ENCODE measurements at regions not wholly inside any gene's neighbourhood (a gene's known extent, or its start where the extent isn't known, plus 50 kb on each side); places are given as distances from the start of the nearest gene placed in this dataset.
"Not testable (repeated sequence)": the region's sequence is repeated elsewhere in the genome, so short reads cannot be mapped to it uniquely, and the experiment has no call there.

DNA sequence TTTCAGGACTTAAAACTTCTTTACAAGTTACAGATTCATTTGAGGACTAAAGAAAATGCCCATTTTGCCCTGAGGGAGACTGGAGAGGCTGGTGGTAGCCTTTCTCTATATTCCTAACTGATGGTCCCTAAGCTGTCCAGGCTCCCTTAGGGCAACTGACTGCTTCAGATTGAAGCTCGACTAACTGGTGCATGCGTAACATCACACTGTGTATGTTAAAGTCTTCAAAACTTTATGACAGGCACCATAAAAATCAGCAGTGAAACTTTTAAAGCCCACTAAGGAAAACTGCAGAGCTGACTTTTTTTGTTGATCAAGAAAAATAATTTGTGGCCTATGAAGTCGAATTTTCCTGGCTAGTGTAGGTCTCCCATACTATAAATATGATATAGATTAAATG lies 233.0 kb upstream of the RPS23 start:
- Histone ChIP-seq H3K27me3 (ENCODE audit: insufficient read depth, low read length, poor library complexity, severe bottlenecking) (no peaks in the 10 kb centered on the region), H3K27ac (ENCODE audit: low read depth, low read length) (no peak overlapping the region), H3K4me3 (ENCODE audit: low read length) (no peak overlapping the region), H3K36me3 (ENCODE audit: insufficient read depth, low read length) (no peaks in the 10 kb centered on the region), H3K9me3 (ENCODE audit: low read length) (no peaks in the 10 kb centered on the region), H3K4me1 (ENCODE audit: insufficient read depth, low read length) (no peaks in the 10 kb centered on the region)
- DNase-seq, result no peak
- Mint-ChIP-seq H3K36me3 (peaks cover 0 to 7% (median 0%) of the 10 kb centered on the region in 3 donors), H3K27ac (no peak overlapping the region), H3K27me3 (peaks cover 3 to 5% of the 10 kb centered on the region in 2 donors), H3K4me1 (no peaks in the 10 kb centered on the region), H3K9me3 (peaks cover 4 to 15% (median 10%) of the 10 kb centered on the region in 5 donors), H3K4me3 (no peak overlapping the region)
- ChIA-PET CTCF (no interaction called here), POLR2A (no interaction called here)

GRCh38 chr5:82509762-82510161 lies 231.6 kb upstream of the RPS23 start:
- Mint-ChIP-seq H3K4me1 (no peaks in the 10 kb centered on the region), H3K4me3 (no peak overlapping the region), H3K27me3 (peaks cover 3 to 5% of the 10 kb centered on the region in 2 donors), H3K36me3 (peaks cover 0 to 7% (median 0%) of the 10 kb centered on the region in 3 donors), H3K9me3 (peaks cover 4 to 15% (median 10%) of the 10 kb centered on the region in 5 donors), H3K27ac (no peak overlapping the region)
- no peak overlapping the region for H3K27ac ChIP-seq (ENCODE audit: low read depth, low read length)
- POLR2A ChIA-PET, result no interaction called here
- no peak overlapping the region for H3K4me3 ChIP-seq (ENCODE audit: low read length)
- H3K9me3 ChIP-seq (ENCODE audit: low read length), result no peaks in the 10 kb centered on the region
- H3K27me3 ChIP-seq (ENCODE audit: insufficient read depth, low read length, poor library complexity, severe bottlenecking), result no peaks in the 10 kb centered on the region
- DNase-seq, result no peak
- H3K36me3 ChIP-seq (ENCODE audit: insufficient read depth, low read length), result no peaks in the 10 kb centered on the region
- H3K4me1 ChIP-seq (ENCODE audit: insufficient read depth, low read length), result no peaks in the 10 kb centered on the region
- CTCF ChIA-PET, result no interaction called here

DNA sequence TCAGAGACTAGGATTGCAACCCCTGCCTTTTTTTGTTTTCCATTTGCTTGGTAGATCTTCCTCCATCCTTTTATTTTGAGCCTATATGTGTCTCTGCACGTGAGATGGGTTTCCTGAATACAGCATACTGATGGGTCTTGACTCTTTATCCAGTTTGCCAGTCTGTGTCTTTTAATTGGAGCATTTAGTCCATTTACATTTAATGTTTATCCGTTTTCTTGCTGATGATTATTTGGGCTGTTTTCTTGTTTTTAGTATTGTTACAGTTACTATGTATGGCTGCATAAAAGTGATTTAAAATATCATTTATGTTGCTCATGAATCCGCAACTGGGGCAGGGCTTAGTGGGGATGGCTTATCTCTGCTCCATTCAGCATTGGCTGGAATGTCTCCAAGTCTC lies 228.2 kb upstream of the RPS23 start:
- H3K27me3 ChIP-seq (ENCODE audit: insufficient read depth, low read length, poor library complexity, severe bottlenecking); DNase-seq; H3K4me3 ChIP-seq (ENCODE audit: low read length); H3K27me3 Mint-ChIP-seq; H3K4me3 Mint-ChIP-seq; CTCF ChIA-PET; H3K36me3 Mint-ChIP-seq; H3K27ac ChIP-seq (ENCODE audit: low read depth, low read length); POLR2A ChIA-PET; H3K4me1 ChIP-seq (ENCODE audit: insufficient read depth, low read length); H3K9me3 ChIP-seq (ENCODE audit: low read length); H3K27ac Mint-ChIP-seq; H3K4me1 Mint-ChIP-seq; H3K36me3 ChIP-seq (ENCODE audit: insufficient read depth, low read length): not testable (repeated sequence)
- peaks cover 5 to 15% (median 10%) of the 10 kb centered on the region in 5 donors for H3K9me3 Mint-ChIP-seq

- ChIA-PET CTCF (no interaction called here), POLR2A (no interaction called here)
- H3K27ac ChIP-seq (ENCODE audit: low read depth, low read length), result no peak overlapping the region
- H3K4me3 ChIP-seq (ENCODE audit: low read length), result no peak overlapping the region
- no peaks in the 10 kb centered on the region for H3K36me3 ChIP-seq (ENCODE audit: insufficient read depth, low read length)
- no peaks in the 10 kb centered on the region for H3K4me1 ChIP-seq (ENCODE audit: insufficient read depth, low read length)
- Mint-ChIP-seq H3K9me3 (peaks cover 0 to 3% (median 0%) of the 10 kb centered on the region in 5 donors), H3K27ac (no peak overlapping the region), H3K4me1 (no peaks in the 10 kb centered on the region), H3K4me3 (no peak overlapping the region), H3K36me3 (no peaks in the 10 kb centered on the region), H3K27me3 (peaks cover 0 to 2% of the 10 kb centered on the region in 2 donors)
- H3K27me3 ChIP-seq (ENCODE audit: insufficient read depth, low read length, poor library complexity, severe bottlenecking), result no peaks in the 10 kb centered on the region
- DNase-seq, result no peak
- no peaks in the 10 kb centered on the region for H3K9me3 ChIP-seq (ENCODE audit: low read length)
These were observed 221.6 kb upstream of the RPS23 start for GRCh38 chr5:82499725-82500244.

DNA sequence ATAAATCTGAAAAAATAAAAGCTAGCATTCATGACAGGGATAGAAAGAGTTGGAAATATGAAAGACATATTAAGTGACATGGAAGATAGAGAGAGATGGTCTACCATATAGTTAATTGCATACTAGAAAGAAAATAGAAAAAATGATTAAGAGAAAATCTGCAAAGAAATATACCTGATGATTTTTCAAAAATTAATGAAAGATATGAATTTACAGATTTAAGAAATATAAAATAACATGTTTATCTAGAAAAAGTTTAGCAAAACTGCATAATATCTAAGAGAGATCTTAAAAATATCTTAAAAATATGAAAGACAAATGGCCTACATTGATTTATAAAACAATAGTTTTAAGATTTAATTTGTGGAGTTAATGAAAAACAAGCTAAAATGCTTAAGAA lies 219.1 kb upstream of the RPS23 start:
- Histone ChIP-seq H3K9me3 (ENCODE audit: low read length) (no peaks in the 10 kb centered on the region), H3K36me3 (ENCODE audit: insufficient read depth, low read length) (no peaks in the 10 kb centered on the region), H3K4me1 (ENCODE audit: insufficient read depth, low read length) (no peaks in the 10 kb centered on the region), H3K4me3 (ENCODE audit: low read length) (no peak overlapping the region), H3K27me3 (ENCODE audit: insufficient read depth, low read length, poor library complexity, severe bottlenecking) (no peaks in the 10 kb centered on the region), H3K27ac (ENCODE audit: low read depth, low read length) (no peak overlapping the region)
- Mint-ChIP-seq H3K9me3 (peaks cover 0 to 2% (median 0%) of the 10 kb centered on the region in 5 donors), H3K4me3 (no peak overlapping the region), H3K36me3 (no peaks in the 10 kb centered on the region), H3K27ac (no peak overlapping the region), H3K27me3 (peaks cover 2 to 4% of the 10 kb centered on the region in 2 donors), H3K4me1 (peaks cover 0 to 11% (median 8%) of the 10 kb centered on the region in 3 donors)
- ChIA-PET CTCF (interaction anchor here (0.8 kb wide), 1 partner anchor 8 kb away, joined by 3 read pairs; no protein-coding TSS in a partner anchor), POLR2A (no interaction called here)
- no peak for DNase-seq

GRCh38 chr5:82494942-82495341 lies 216.8 kb upstream of the RPS23 start:
- no peaks in the 10 kb centered on the region for H3K4me1 ChIP-seq (ENCODE audit: insufficient read depth, low read length)
- ChIA-PET POLR2A (no interaction called here), CTCF (interaction anchor here (1.2 to 1.5 kb wide), 2 partner anchors 137 to 142 kb away, joined by 3 to 4 read pairs; no protein-coding TSS in a partner anchor)
- no peaks in the 10 kb centered on the region for H3K9me3 ChIP-seq (ENCODE audit: low read length)
- H3K4me3 Mint-ChIP-seq, result no peak overlapping the region
- no peak for DNase-seq
- H3K36me3 ChIP-seq (ENCODE audit: insufficient read depth, low read length), result no peaks in the 10 kb centered on the region
- no peaks in the 10 kb centered on the region for H3K36me3 Mint-ChIP-seq
- H3K9me3 Mint-ChIP-seq, result no peaks in the 10 kb centered on the region
- no peak overlapping the region for H3K27ac ChIP-seq (ENCODE audit: low read depth, low read length)
- H3K27me3 ChIP-seq (ENCODE audit: insufficient read depth, low read length, poor library complexity, severe bottlenecking), result no peaks in the 10 kb centered on the region
- peaks cover 0 to 11% (median 8%) of the 10 kb centered on the region in 3 donors for H3K4me1 Mint-ChIP-seq
- no peak overlapping the region for H3K27ac Mint-ChIP-seq
- no peak overlapping the region for H3K4me3 ChIP-seq (ENCODE audit: low read length)
- peaks cover 2 to 4% of the 10 kb centered on the region in 2 donors for H3K27me3 Mint-ChIP-seq

- no peaks in the 10 kb centered on the region for H3K36me3 ChIP-seq (ENCODE audit: insufficient read depth, low read length)
- H3K4me1 Mint-ChIP-seq, result peaks cover 0 to 11% (median 8%) of the 10 kb centered on the region in 3 donors
- no peaks in the 10 kb centered on the region for H3K4me1 ChIP-seq (ENCODE audit: insufficient read depth, low read length)
- H3K27me3 ChIP-seq (ENCODE audit: insufficient read depth, low read length, poor library complexity, severe bottlenecking), result no peaks in the 10 kb centered on the region
- H3K36me3 Mint-ChIP-seq, result no peaks in the 10 kb centered on the region
- CTCF ChIA-PET, result no interaction called here
- DNase-seq, result no peak
- H3K4me3 Mint-ChIP-seq, result peak overlapping the region in 1 of 7 donors; percentile 50
- peak overlapping the region in 3 of 8 donors; percentile 4 to 88 (median 37) for H3K27ac Mint-ChIP-seq
- POLR2A ChIA-PET, result no interaction called here
- no peak overlapping the region for H3K4me3 ChIP-seq (ENCODE audit: low read length)
- no peak overlapping the region for H3K27ac ChIP-seq (ENCODE audit: low read depth, low read length)
- no peaks in the 10 kb centered on the region for H3K9me3 ChIP-seq (ENCODE audit: low read length)
- H3K27me3 Mint-ChIP-seq, result peaks cover 0 to 4% of the 10 kb centered on the region in 2 donors
- H3K9me3 Mint-ChIP-seq, result no peaks in the 10 kb centered on the region
These were observed 215.1 kb upstream of the RPS23 start for GRCh38 chr5:82493221-82493620.

- Histone ChIP-seq H3K9me3 (ENCODE audit: low read length) (no peaks in the 10 kb centered on the region), H3K27ac (ENCODE audit: low read depth, low read length) (no peak overlapping the region), H3K4me3 (ENCODE audit: low read length) (no peak overlapping the region), H3K27me3 (ENCODE audit: insufficient read depth, low read length, poor library complexity, severe bottlenecking) (no peaks in the 10 kb centered on the region), H3K4me1 (ENCODE audit: insufficient read depth, low read length) (no peaks in the 10 kb centered on the region), H3K36me3 (ENCODE audit: insufficient read depth, low read length) (no peaks in the 10 kb centered on the region)
- Mint-ChIP-seq H3K9me3 (peaks cover 0 to 2% (median 0%) of the 10 kb centered on the region in 5 donors), H3K27ac (no peak overlapping the region), H3K4me3 (no peak overlapping the region), H3K27me3 (peaks cover 0 to 4% of the 10 kb centered on the region in 2 donors), H3K4me1 (peaks cover 0 to 11% (median 8%) of the 10 kb centered on the region in 3 donors), H3K36me3 (no peaks in the 10 kb centered on the region)
- DNase-seq, result no peak
- POLR2A ChIA-PET, result no interaction called here
- CTCF ChIA-PET, result no interaction called here
These were observed 213.2 kb upstream of the RPS23 start for GRCh38 chr5:82491397-82491796.

Data from CD8-positive, alpha-beta memory T cell (primary cell).